MM.1S (cell line): ENCODE measurements at regions not wholly inside any gene's neighbourhood (a gene's known extent, or its start where the extent isn't known, plus 50 kb on each side); places are given as distances from the start of the nearest gene placed in this dataset.

ENCODE experiments used
- DNase-seq: peaks from one replicate; pipeline ENCODE4 v3.0.0-alpha.2; 2015
- H2AFZ ChIP-seq: fragments of 300-600 bp; sonication (generic); 2 replicates; pipeline ENCODE4 v1.6.0; 2016; ENCODE audit warnings: antibody characterized with exemption, low read length
- H3F3A ChIP-seq: fragments of 300-600 bp; sonication (generic); 2 replicates; pipeline ENCODE4 v1.6.1; 2016; ENCODE audit warnings: mild to moderate bottlenecking, antibody characterized with exemption, low read length, moderate library complexity, mixed read lengths; ENCODE audit not compliant: insufficient read depth
- H3K27ac ChIP-seq: fragments of 300-600 bp; sonication (generic); 2 replicates; pipeline ENCODE4 v1.5.1; 2016; ENCODE audit warnings: mild to moderate bottlenecking, low read length
- H3K27me3 ChIP-seq: fragments of 300-600 bp; sonication (generic); replicated peaks from 2 replicates; pipeline ENCODE4 v1.6.0; 2016; ENCODE audit warnings: low read length; ENCODE audit not compliant: insufficient read depth
- H3K36me3 ChIP-seq: fragments of 300-600 bp; sonication (generic); replicated peaks from 2 replicates; pipeline ENCODE4 v1.6.1; 2016; ENCODE audit warnings: mild to moderate bottlenecking, low read length, mixed read lengths; ENCODE audit not compliant: insufficient read depth
- H3K4me1 ChIP-seq: fragments of 300-600 bp; sonication (generic); 2 replicates; pipeline ENCODE4 v1.6.1; 2016; ENCODE audit warnings: low read length, mixed read lengths
- H3K4me2 ChIP-seq: fragments of 300-600 bp; sonication (generic); 2 replicates; pipeline ENCODE4 v1.6.0; 2016; ENCODE audit warnings: low read depth, low read length
- H3K4me3 ChIP-seq: fragments of 300-600 bp; sonication (generic); 2 replicates; pipeline ENCODE4 v1.5.1; 2016; ENCODE audit warnings: low read length, mixed read lengths
- H3K79me2 ChIP-seq: fragments of 300-600 bp; sonication (generic); 2 replicates; pipeline ENCODE4 v1.6.1; 2016; ENCODE audit warnings: mixed run types, low read length, mixed read lengths
- H3K9ac ChIP-seq: fragments of 300-600 bp; sonication (generic); 2 replicates; pipeline ENCODE4 v1.6.1; 2016; ENCODE audit warnings: low read length, mixed read lengths
- H3K9me2 ChIP-seq: fragments of 300-600 bp; sonication (generic); replicated peaks from 2 replicates; pipeline ENCODE4 v1.6.1; 2016; ENCODE audit warnings: mild to moderate bottlenecking, low read length, mixed read lengths; ENCODE audit not compliant: insufficient read depth
- H3K9me3 ChIP-seq: fragments of 300-600 bp; sonication (generic); replicated peaks from 2 replicates; pipeline ENCODE4 v1.6.1; 2016; ENCODE audit warnings: mild to moderate bottlenecking, low read length, mixed read lengths; ENCODE audit not compliant: insufficient read depth
- H4K20me1 ChIP-seq: fragments of 300-600 bp; sonication (generic); 2 replicates; pipeline ENCODE4 v1.6.1; 2016; ENCODE audit warnings: mild to moderate bottlenecking, low read length, moderate library complexity, mixed read lengths; ENCODE audit not compliant: insufficient read depth
- CTCF ChIP-seq: fragments of 300-600 bp; sonication (generic); IDR thresholded peaks from 2 replicates; pipeline ENCODE4 v1.5.1; 2016; ENCODE audit warnings: antibody characterized with exemption, low read length, mixed read lengths
- EZH2 ChIP-seq: fragments of 300-600 bp; sonication (generic); optimal IDR thresholded peaks from 2 replicates; pipeline ENCODE3; 2017; ENCODE audit warnings: low read depth, mild to moderate bottlenecking, antibody characterized with exemption, low read length, mixed read lengths
- EZH2phosphoT487 ChIP-seq: fragments of 300-600 bp; sonication (generic); IDR thresholded peaks from 2 replicates; pipeline ENCODE4 v1.6.1; 2018; ENCODE audit warnings: antibody characterized with exemption, low read length

- Histone ChIP-seq H3K4me3 (no peak overlapping the region), H3K9me3 (no peaks in the 10 kb centered on the region), H3K4me1 (no peaks in the 10 kb centered on the region), H3K9me2 (no peaks in the 10 kb centered on the region), H4K20me1 (no peaks in the 10 kb centered on the region), H3K36me3 (no peaks in the 10 kb centered on the region), H3K27me3 (no peaks in the 10 kb centered on the region), H3F3A (no peaks in the 10 kb centered on the region), H3K9ac (no peak overlapping the region), H3K4me2 (no peak overlapping the region), H3K79me2 (no peaks in the 10 kb centered on the region), H3K27ac (no peak overlapping the region), H2AFZ (no peak overlapping the region)
- TF ChIP-seq CTCF (no peak), EZH2phosphoT487 (no peak), EZH2 (no peak)
- no peak for DNase-seq
Measured at GRCh38 chr1:98304888-98305287, 356.6 kb upstream of the SNX7 start.

GRCh38 chr1:98299861-98300260 lies 361.7 kb upstream of the SNX7 start:
- Histone ChIP-seq H3K79me2 (no peaks in the 10 kb centered on the region), H3K9me2 (no peaks in the 10 kb centered on the region), H3K27me3 (no peaks in the 10 kb centered on the region), H3K9me3 (no peaks in the 10 kb centered on the region), H3K9ac (no peak overlapping the region), H3K4me3 (no peak overlapping the region), H3K4me1 (no peaks in the 10 kb centered on the region), H3K4me2 (no peak overlapping the region), H4K20me1 (no peaks in the 10 kb centered on the region), H2AFZ (no peak overlapping the region), H3K36me3 (no peaks in the 10 kb centered on the region), H3K27ac (no peak overlapping the region), H3F3A (no peaks in the 10 kb centered on the region)
- TF ChIP-seq EZH2 (no peak), EZH2phosphoT487 (no peak), CTCF (no peak)
- DNase-seq = no peak

GRCh38 chr1:98299313-98299712 lies 362.2 kb upstream of the SNX7 start:
- TF ChIP-seq EZH2phosphoT487 (no peak), EZH2 (no peak), CTCF (no peak)
- Histone ChIP-seq H3K27ac (no peak overlapping the region), H4K20me1 (no peaks in the 10 kb centered on the region), H3K4me1 (no peaks in the 10 kb centered on the region), H3F3A (no peaks in the 10 kb centered on the region), H3K9me2 (no peaks in the 10 kb centered on the region), H3K4me2 (no peak overlapping the region), H3K79me2 (no peaks in the 10 kb centered on the region), H2AFZ (no peak overlapping the region), H3K36me3 (no peaks in the 10 kb centered on the region), H3K4me3 (no peak overlapping the region), H3K9ac (no peak overlapping the region), H3K9me3 (no peaks in the 10 kb centered on the region), H3K27me3 (no peaks in the 10 kb centered on the region)
- no peak for DNase-seq

- Histone ChIP-seq H3F3A (no peaks in the 10 kb centered on the region), H3K4me1 (no peaks in the 10 kb centered on the region), H3K9me3 (no peaks in the 10 kb centered on the region), H3K4me3 (no peak overlapping the region), H3K9me2 (no peaks in the 10 kb centered on the region), H3K36me3 (no peaks in the 10 kb centered on the region), H3K27me3 (no peaks in the 10 kb centered on the region), H3K27ac (no peak overlapping the region), H2AFZ (no peak overlapping the region), H4K20me1 (no peaks in the 10 kb centered on the region), H3K9ac (no peak overlapping the region), H3K79me2 (no peaks in the 10 kb centered on the region), H3K4me2 (no peak overlapping the region)
- no peak for DNase-seq
- TF ChIP-seq CTCF (no peak), EZH2 (no peak), EZH2phosphoT487 (no peak)
Measured at GRCh38 chr1:98298319-98298718, 363.2 kb upstream of the SNX7 start.
